ENCODE measurements at regions not wholly inside any gene's neighbourhood (a gene's known extent, or its start where the extent isn't known, plus 50 kb on each side); places are given as distances from the start of the nearest gene placed in this dataset.
A peak's percentile ranks its signal among the peaks of the same experiment; 100 is the strongest.
"Not testable (repeated sequence)": the region's sequence is repeated elsewhere in the genome, so short reads cannot be mapped to it uniquely, and the experiment has no call there.

DNA sequence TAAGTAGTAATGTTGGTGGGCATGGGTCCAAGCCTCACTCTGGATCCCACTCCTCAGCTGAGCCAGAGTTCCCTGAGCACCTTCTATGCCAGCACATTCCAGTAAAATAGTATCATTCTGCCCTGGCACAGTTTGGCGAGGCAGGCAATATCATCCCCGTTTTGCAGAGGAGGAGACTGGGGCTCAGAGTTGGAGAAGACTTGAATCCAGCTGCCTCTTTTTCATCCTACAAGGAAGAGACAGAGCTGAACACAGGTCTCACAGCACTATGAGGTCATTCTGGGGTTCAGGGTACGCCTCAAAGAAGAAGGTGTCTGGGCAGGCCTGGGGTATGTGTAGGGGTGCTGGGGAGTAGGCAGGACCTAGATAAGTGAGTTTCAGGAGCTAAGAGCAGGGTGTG, 103.9 kb upstream of the STX18 start:
- no CpG with 5 or more reads among the region's 3 CpGs for WGBS (ENCODE audit: extremely low coverage, insufficient coverage, insufficient read length)
- no peak overlapping the region for H2AFZ ChIP-seq (ENCODE audit: insufficient read depth, low read length, poor library complexity)

DNA sequence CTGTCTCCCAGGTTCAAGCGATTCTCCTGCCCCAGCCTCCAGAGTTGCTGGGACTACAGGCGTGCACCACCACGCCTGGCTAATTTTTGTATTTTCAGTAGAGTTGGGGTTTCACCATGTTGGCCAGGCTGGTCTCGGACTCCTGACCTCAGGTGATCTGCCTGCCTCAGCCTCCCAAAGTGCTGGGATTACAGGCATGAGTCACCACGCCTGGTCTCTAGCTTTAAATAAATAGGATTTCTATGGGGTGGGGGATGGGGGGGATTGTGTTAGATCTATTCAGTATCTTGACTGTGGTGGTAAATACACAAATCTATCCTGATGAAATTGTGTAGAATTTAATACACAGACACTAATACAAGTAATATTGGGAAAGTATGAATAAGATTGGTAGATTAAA, 102.4 kb upstream of the STX18 start:
- H2BK12ac ChIP-seq (ENCODE audit: low read length); H4K91ac ChIP-seq (ENCODE audit: low read depth, low read length); H3K79me2 ChIP-seq (ENCODE audit: control insufficient read depth, insufficient read depth, low read length, poor library complexity); H2BK120ac ChIP-seq (ENCODE audit: insufficient read depth, low read length, poor library complexity); H3K36me3 ChIP-seq (ENCODE audit: control insufficient read depth in 1 of 2, insufficient read depth in 2 of 2, low read length in 2 of 2); H3K4me2 ChIP-seq (ENCODE audit: low read length); H3K23ac ChIP-seq (ENCODE audit: low read length); H4K8ac ChIP-seq (ENCODE audit: low read depth, low read length); H3K9ac ChIP-seq (ENCODE audit: low read length); H2BK5ac ChIP-seq (ENCODE audit: low read depth, low read length, poor library complexity); H3K9me3 ChIP-seq (ENCODE audit: insufficient read depth, low read depth, low read length); H2AK5ac ChIP-seq (ENCODE audit: low read length); H3K18ac ChIP-seq (ENCODE audit: low read length); DNase-seq; H3K4ac ChIP-seq (ENCODE audit: low read depth, low read length); H3K27me3 ChIP-seq (ENCODE audit: insufficient read depth, low read length); H3K4me3 ChIP-seq (ENCODE audit: low read depth, low read length); H3K27ac ChIP-seq (ENCODE audit: low read depth, low read length); H4K12ac ChIP-seq (ENCODE audit: low read depth, low read length); H2AFZ ChIP-seq (ENCODE audit: insufficient read depth, low read length, poor library complexity); H3K14ac ChIP-seq (ENCODE audit: low read length): not testable (repeated sequence)
- Histone ChIP-seq H3K79me1 (ENCODE audit: low read length) (peaks cover 12% of the 10 kb centered on the region), H3K4me1 (ENCODE audit: control insufficient read depth in 1 of 2, insufficient read depth in 2 of 2, low read length in 2 of 2) (peaks cover 18 to 19% of the 10 kb centered on the region in 2 experiments)
- no CpG with 5 or more reads among the region's 5 CpGs for WGBS (ENCODE audit: extremely low coverage, insufficient coverage, insufficient read length)

More for the DNA sequence above, 103.9 kb upstream of the STX18 start:
- Histone ChIP-seq H3K79me1 (ENCODE audit: low read length) (peaks cover 9% of the 10 kb centered on the region), H3K27ac (ENCODE audit: low read depth, low read length) (no peak overlapping the region), H2BK120ac (ENCODE audit: insufficient read depth, low read length, poor library complexity) (peak overlapping the region; percentile 12), H4K91ac (ENCODE audit: low read depth, low read length) (peak overlapping the region; percentile 30), H3K79me2 (ENCODE audit: control insufficient read depth, insufficient read depth, low read length, poor library complexity) (no peaks in the 10 kb centered on the region), H4K8ac (ENCODE audit: low read depth, low read length) (no peak overlapping the region), H3K36me3 (ENCODE audit: control insufficient read depth in 1 of 2, insufficient read depth in 2 of 2, low read length in 2 of 2) (no peaks in the 10 kb centered on the region), H3K9ac (ENCODE audit: low read length) (no peak overlapping the region), H2AK5ac (ENCODE audit: low read length) (peak overlapping the region; percentile 1), H2BK12ac (ENCODE audit: low read length) (no peak overlapping the region), H3K9me3 (ENCODE audit: insufficient read depth, low read depth, low read length) (no peaks in the 10 kb centered on the region), H3K4ac (ENCODE audit: low read depth, low read length) (no peak overlapping the region), H3K27me3 (ENCODE audit: insufficient read depth, low read length) (no peaks in the 10 kb centered on the region), H3K14ac (ENCODE audit: low read length) (peak overlapping the region; percentile 2), H3K18ac (ENCODE audit: low read length) (no peak overlapping the region), H2BK5ac (ENCODE audit: low read depth, low read length, poor library complexity) (no peak overlapping the region), H3K4me2 (ENCODE audit: low read length) (no peak overlapping the region), H3K4me1 (ENCODE audit: control insufficient read depth in 1 of 2, insufficient read depth in 2 of 2, low read length in 2 of 2) (peaks cover 16 to 17% of the 10 kb centered on the region in 2 experiments), H3K23ac (ENCODE audit: low read length) (no peak overlapping the region), H4K12ac (ENCODE audit: low read depth, low read length) (no peak overlapping the region), H3K4me3 (ENCODE audit: low read depth, low read length) (no peak overlapping the region)
- DNase-seq: no peak

DNA sequence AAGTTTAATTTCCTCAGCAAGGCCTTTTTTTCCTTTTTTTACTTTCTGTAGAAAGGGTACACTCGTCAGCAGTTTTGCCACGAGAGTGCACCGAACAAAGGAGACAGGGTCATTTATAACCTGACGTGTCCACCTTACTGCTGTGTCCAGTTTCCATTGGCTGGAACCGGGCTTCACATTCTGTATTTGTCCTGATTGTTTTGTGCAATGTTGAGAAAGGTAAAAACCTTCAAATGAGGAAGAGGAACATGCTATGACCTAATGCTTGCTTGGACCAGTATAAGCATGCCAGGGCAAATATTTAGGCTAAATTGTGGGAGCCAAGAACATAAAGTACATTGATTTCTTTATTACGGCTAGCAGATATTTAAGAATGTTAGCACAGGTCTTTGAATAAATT, 101.9 kb upstream of the STX18 start:
- H4K91ac ChIP-seq (ENCODE audit: low read depth, low read length); H3K23ac ChIP-seq (ENCODE audit: low read length); H3K4me3 ChIP-seq (ENCODE audit: low read depth, low read length); H2BK120ac ChIP-seq (ENCODE audit: insufficient read depth, low read length, poor library complexity); H2AFZ ChIP-seq (ENCODE audit: insufficient read depth, low read length, poor library complexity); H3K27ac ChIP-seq (ENCODE audit: low read depth, low read length); H3K27me3 ChIP-seq (ENCODE audit: insufficient read depth, low read length); H3K9me3 ChIP-seq (ENCODE audit: insufficient read depth, low read depth, low read length); H3K36me3 ChIP-seq (ENCODE audit: control insufficient read depth in 1 of 2, insufficient read depth in 2 of 2, low read length in 2 of 2); H2AK5ac ChIP-seq (ENCODE audit: low read length); H3K18ac ChIP-seq (ENCODE audit: low read length); H3K14ac ChIP-seq (ENCODE audit: low read length); H3K79me2 ChIP-seq (ENCODE audit: control insufficient read depth, insufficient read depth, low read length, poor library complexity); H4K12ac ChIP-seq (ENCODE audit: low read depth, low read length); H4K8ac ChIP-seq (ENCODE audit: low read depth, low read length); H3K4me2 ChIP-seq (ENCODE audit: low read length); H3K4ac ChIP-seq (ENCODE audit: low read depth, low read length); H3K9ac ChIP-seq (ENCODE audit: low read length); DNase-seq; H2BK5ac ChIP-seq (ENCODE audit: low read depth, low read length, poor library complexity); H2BK12ac ChIP-seq (ENCODE audit: low read length): not testable (repeated sequence)
- H3K4me1 ChIP-seq (ENCODE audit: control insufficient read depth in 1 of 2, insufficient read depth in 2 of 2, low read length in 2 of 2): peaks cover 18 to 19% of the 10 kb centered on the region in 2 experiments
- H3K79me1 ChIP-seq (ENCODE audit: low read length): peaks cover 12% of the 10 kb centered on the region
- WGBS (ENCODE audit: extremely low coverage, insufficient coverage, insufficient read length): no CpG with 5 or more reads among the region's 6 CpGs

DNA sequence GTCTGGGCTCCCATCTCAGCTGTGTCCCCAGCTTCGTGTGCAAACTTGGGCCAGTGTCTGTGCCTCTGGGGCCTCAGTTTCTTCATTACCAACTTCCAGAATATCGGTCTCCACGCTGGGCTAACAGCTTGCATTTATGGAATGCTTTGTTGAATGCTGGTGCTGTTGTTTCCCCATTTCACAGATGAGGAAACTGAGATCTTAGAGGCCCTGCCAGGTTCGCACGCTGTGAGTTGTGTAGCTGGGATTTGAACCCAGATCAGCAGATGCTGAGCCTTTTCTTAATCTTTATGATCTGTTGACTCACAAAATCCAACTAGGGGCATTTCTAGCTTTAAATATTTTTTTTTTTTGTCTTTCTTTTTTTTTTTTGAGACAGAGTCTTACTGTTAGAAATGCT, 101.5 kb upstream of the STX18 start:
- H3K23ac ChIP-seq (ENCODE audit: low read length): no peak overlapping the region
- no peak for DNase-seq
- peak overlapping the region; percentile 70 for H2BK120ac ChIP-seq (ENCODE audit: insufficient read depth, low read length, poor library complexity)
- H2BK12ac ChIP-seq (ENCODE audit: low read length): peak overlapping the region; percentile 80
- peaks cover 18 to 19% of the 10 kb centered on the region in 2 experiments for H3K4me1 ChIP-seq (ENCODE audit: control insufficient read depth in 1 of 2, insufficient read depth in 2 of 2, low read length in 2 of 2)
- H4K8ac ChIP-seq (ENCODE audit: low read depth, low read length): peak overlapping the region; percentile 42
- H2AK5ac ChIP-seq (ENCODE audit: low read length): peak overlapping the region; percentile 94
- H3K36me3 ChIP-seq (ENCODE audit: control insufficient read depth in 1 of 2, insufficient read depth in 2 of 2, low read length in 2 of 2): no peaks in the 10 kb centered on the region
- H3K14ac ChIP-seq (ENCODE audit: low read length): peak overlapping the region; percentile 32
- H3K18ac ChIP-seq (ENCODE audit: low read length): peak overlapping the region; percentile 55
- no CpG with 5 or more reads among the region's 5 CpGs for WGBS (ENCODE audit: extremely low coverage, insufficient coverage, insufficient read length)
- peak overlapping the region; percentile 83 for H4K91ac ChIP-seq (ENCODE audit: low read depth, low read length)
- no peak overlapping the region for H3K4me2 ChIP-seq (ENCODE audit: low read length)
- no peaks in the 10 kb centered on the region for H3K79me2 ChIP-seq (ENCODE audit: control insufficient read depth, insufficient read depth, low read length, poor library complexity)
- no peaks in the 10 kb centered on the region for H3K9me3 ChIP-seq (ENCODE audit: insufficient read depth, low read depth, low read length)
- no peak overlapping the region for H3K4ac ChIP-seq (ENCODE audit: low read depth, low read length)
- H2AFZ ChIP-seq (ENCODE audit: insufficient read depth, low read length, poor library complexity): peak overlapping the region; percentile 64
- H4K12ac ChIP-seq (ENCODE audit: low read depth, low read length): no peak overlapping the region
- H3K4me3 ChIP-seq (ENCODE audit: low read depth, low read length): no peak overlapping the region
- H3K27me3 ChIP-seq (ENCODE audit: insufficient read depth, low read length): no peaks in the 10 kb centered on the region
- no peak overlapping the region for H3K9ac ChIP-seq (ENCODE audit: low read length)
- H3K79me1 ChIP-seq (ENCODE audit: low read length): peaks cover 12% of the 10 kb centered on the region
- no peak overlapping the region for H3K27ac ChIP-seq (ENCODE audit: low read depth, low read length)
- H2BK5ac ChIP-seq (ENCODE audit: low read depth, low read length, poor library complexity): peak overlapping the region; percentile 51

Data from trophoblast cell (in vitro differentiated cells and primary cell).